ENCODE measurements at regions not wholly inside any gene's neighbourhood (a gene's known extent, or its start where the extent isn't known, plus 50 kb on each side); places are given as distances from the start of the nearest gene placed in this dataset.

DNA sequence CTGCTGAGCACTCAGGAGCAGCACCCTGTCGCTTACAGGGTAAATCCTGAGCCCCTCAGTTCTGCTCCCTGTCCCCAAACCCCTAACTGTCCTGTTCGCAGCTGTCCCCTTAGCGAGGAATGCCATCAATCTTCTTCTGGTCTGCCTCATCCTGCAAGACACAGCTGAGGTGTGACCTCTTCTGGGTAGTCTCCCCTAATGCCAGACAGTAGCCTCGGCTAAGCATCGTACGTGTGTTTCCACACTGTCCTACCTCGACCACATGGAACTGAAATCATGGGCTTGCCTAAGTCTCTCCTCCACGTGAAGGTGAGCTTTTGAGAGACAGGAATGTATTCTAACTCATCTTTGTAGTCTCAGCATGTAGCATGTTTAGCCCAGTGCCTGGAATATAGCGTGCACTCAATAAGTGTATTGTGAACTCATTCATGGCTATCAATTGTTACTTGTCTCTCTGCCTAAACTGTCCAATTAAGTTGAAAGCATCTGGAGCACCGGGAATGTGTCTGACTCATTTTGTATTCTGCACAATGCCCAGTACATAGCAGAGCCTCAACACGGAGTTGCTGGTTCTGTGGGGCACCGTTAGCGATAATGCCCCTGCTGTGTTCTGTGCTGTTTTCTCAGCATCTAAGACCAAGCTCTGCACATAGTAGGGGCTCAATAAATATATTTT, 90.2 kb downstream of the HES1 start:
- Histone ChIP-seq H3K4ac (ENCODE audit: low read depth, low read length) (no peak overlapping the region), H4K20me1 (ENCODE audit: control insufficient read depth, insufficient read depth, insufficient read length) (no peaks in the 10 kb centered on the region), H3K14ac (ENCODE audit: insufficient read depth, low read length) (no peak overlapping the region), H3K23me2 (ENCODE audit: insufficient read length, low read depth, low read length, poor library complexity, severe bottlenecking) (no peaks in the 10 kb centered on the region), H2BK20ac (ENCODE audit: low read depth, low read length, poor library complexity, severe bottlenecking) (no peak overlapping the region), H2BK120ac (ENCODE audit: low read depth, low read length, poor library complexity, severe bottlenecking) (no peak overlapping the region), H4K91ac (ENCODE audit: insufficient read length, low read depth, low read length) (no peak overlapping the region), H3K9ac (ENCODE audit: extremely low read depth, insufficient read length, low read length) (no peak overlapping the region), H3K4me2 (ENCODE audit: insufficient read depth, insufficient read length, low read length) (no peak overlapping the region), H3K9me3 (ENCODE audit: control insufficient read depth, low read depth, low read length) (no peaks in the 10 kb centered on the region), H2AK5ac (ENCODE audit: insufficient read length, low read length) (no peak overlapping the region), H3T11ph (ENCODE audit: low read length) (no peak overlapping the region), H3K4me1 (ENCODE audit: insufficient read depth, low read length) (no peaks in the 10 kb centered on the region), H3K23ac (ENCODE audit: insufficient read length, low read depth, low read length) (no peak overlapping the region), H2BK15ac (ENCODE audit: low read depth, low read length) (no peak overlapping the region), H3K79me1 (ENCODE audit: insufficient read depth, low read depth, low read length, poor library complexity, severe bottlenecking) (no peaks in the 10 kb centered on the region), H2AFZ (ENCODE audit: low read length) (no peak overlapping the region), H4K8ac (replicated peaks; ENCODE audit: insufficient read length, low read depth, low read length) (no peak overlapping the region), H3K79me2 (ENCODE audit: insufficient read depth, low read length) (no peaks in the 10 kb centered on the region), H2BK12ac (ENCODE audit: insufficient read length, low read depth, low read length) (no peak overlapping the region), H3K27ac (ENCODE audit: insufficient read length, low read depth, low read length) (no peak overlapping the region), H3K56ac (ENCODE audit: insufficient read length, low read depth, low read length) (no peak overlapping the region), H4K5ac (ENCODE audit: insufficient read length, low read depth, low read length) (no peak overlapping the region), H3K27me3 (ENCODE audit: insufficient read depth, low read length) (no peaks in the 10 kb centered on the region), H2BK5ac (ENCODE audit: insufficient read length, low read length) (no peak overlapping the region), H3K18ac (ENCODE audit: insufficient read length, low read depth, low read length) (no peak overlapping the region)
- peaks cover 0 to 13% (median 4%) of the 10 kb centered on the region in 3 experiments; a peak in 5 of 7 replicates for H3K36me3 Mint-ChIP-seq (ENCODE audit: insufficient read depth in 1 of 3, low read depth in 3 of 3)
- H3K27me3 Mint-ChIP-seq (ENCODE audit: low read depth) = peaks cover 21% of the 10 kb centered on the region
- H3K9me3 Mint-ChIP-seq = peaks cover 7 to 10% of the 10 kb centered on the region in 2 experiments; a peak in 4 of 5 replicates
- peaks cover 23 to 28% of the 10 kb centered on the region in 2 experiments for H3K4me1 Mint-ChIP-seq
- no CpG with 5 or more reads among the region's 13 CpGs for WGBS (ENCODE audit: extremely low coverage, insufficient read length, low lambda C conversion rate)
- TF ChIP-seq, protein P1, sequence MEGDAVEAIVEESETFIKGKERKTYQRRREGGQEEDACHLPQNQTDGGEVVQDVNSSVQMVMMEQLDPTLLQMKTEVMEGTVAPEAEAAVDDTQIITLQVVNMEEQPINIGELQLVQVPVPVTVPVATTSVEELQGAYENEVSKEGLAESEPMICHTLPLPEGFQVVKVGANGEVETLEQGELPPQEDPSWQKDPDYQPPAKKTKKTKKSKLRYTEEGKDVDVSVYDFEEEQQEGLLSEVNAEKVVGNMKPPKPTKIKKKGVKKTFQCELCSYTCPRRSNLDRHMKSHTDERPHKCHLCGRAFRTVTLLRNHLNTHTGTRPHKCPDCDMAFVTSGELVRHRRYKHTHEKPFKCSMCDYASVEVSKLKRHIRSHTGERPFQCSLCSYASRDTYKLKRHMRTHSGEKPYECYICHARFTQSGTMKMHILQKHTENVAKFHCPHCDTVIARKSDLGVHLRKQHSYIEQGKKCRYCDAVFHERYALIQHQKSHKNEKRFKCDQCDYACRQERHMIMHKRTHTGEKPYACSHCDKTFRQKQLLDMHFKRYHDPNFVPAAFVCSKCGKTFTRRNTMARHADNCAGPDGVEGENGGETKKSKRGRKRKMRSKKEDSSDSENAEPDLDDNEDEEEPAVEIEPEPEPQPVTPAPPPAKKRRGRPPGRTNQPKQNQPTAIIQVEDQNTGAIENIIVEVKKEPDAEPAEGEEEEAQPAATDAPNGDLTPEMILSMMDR (conservative IDR thresholded peaks at IDR 0.05) = no peak
- DNase-seq = no peak
- no peak overlapping the region for H3K4me3 Mint-ChIP-seq
- no peak overlapping the region for H3K27ac Mint-ChIP-seq

All from H9 (cell line).